HUES48 (cell line): ENCODE measurements at regions not wholly inside any gene's neighbourhood (a gene's known extent, or its start where the extent isn't known, plus 50 kb on each side); places are given as distances from the start of the nearest gene placed in this dataset.
"Not testable (repeated sequence)": the region's sequence is repeated elsewhere in the genome, so short reads cannot be mapped to it uniquely, and the experiment has no call there.

Experiments used
- H3K27ac ChIP-seq: one replicate; pipeline ENCODE4 v1.7.0; 2013; ENCODE audit warnings: low read depth, low read length, inconsistent platforms
- H3K27me3 ChIP-seq: 2 replicates; pipeline ENCODE4 v1.6.1; 2013; ENCODE audit warnings: mild to moderate bottlenecking, low read length; ENCODE audit not compliant: control insufficient read depth, insufficient read depth
- H3K36me3 ChIP-seq: 2 replicates; pipeline ENCODE4 v1.6.1; 2013; ENCODE audit warnings: low read length; ENCODE audit not compliant: control insufficient read depth, insufficient read depth
- H3K4me1 ChIP-seq: 2 replicates; pipeline ENCODE4 v1.6.1; 2013; ENCODE audit warnings: mild to moderate bottlenecking, low read length; ENCODE audit not compliant: control insufficient read depth, insufficient read depth
- H3K4me3 ChIP-seq: 2 replicates; pipeline ENCODE4 v1.5.1; 2013; ENCODE audit warnings: mild to moderate bottlenecking, low read depth, low read length
- H3K9ac ChIP-seq: 2 replicates; pipeline ENCODE4 v1.6.1; 2013; ENCODE audit warnings: mild to moderate bottlenecking, low read depth, low read length, moderate library complexity
- H3K9me3 ChIP-seq: 2 replicates; pipeline ENCODE4 v1.6.1; 2013; ENCODE audit warnings: low read length; ENCODE audit not compliant: control insufficient read depth, insufficient read depth

DNA sequence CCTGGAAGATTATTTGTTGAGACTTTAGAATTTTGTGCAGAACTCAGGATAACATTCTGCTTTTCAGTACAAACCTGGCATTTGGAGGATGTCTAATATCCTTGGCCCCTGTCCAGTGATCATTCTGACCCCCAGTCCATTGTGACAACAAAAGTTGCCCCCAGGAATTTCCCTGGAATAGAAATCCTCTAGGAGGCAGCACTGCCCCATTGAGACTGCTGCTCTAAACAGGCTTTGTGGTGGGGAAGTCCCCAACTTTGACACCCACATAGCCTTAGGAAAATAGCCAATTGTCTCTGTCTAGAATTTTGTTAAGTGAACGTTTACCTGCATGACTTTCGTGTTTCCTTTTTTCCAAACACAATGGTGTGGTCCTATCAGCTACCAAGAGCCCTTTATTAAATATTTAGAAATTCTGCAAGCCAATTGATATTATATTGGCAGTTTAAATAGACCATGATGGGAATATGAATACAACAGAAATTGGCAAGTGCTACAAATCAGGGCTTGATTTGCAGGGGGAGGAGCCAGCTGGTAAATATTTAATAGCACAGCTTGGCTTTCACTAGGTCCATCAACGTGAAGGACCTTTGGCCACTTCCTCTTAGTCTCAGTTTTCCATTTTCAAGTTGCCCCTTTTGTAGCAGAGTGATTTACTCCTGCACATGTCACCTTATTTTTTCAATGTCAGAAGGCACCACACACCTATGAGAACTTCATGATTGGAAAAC, 451.7 kb downstream of the EFNB2 start:
- H3K36me3 ChIP-seq = no peaks in the 10 kb centered on the region
- H3K27ac ChIP-seq = no peak overlapping the region
- H3K9me3 ChIP-seq = no peaks in the 10 kb centered on the region
- 0 out of 2 replicates have a peak, but pooled peaks cover 2% of the 10 kb centered on the region for H3K4me1 ChIP-seq
- H3K4me3 ChIP-seq = no peak overlapping the region
- H3K27me3 ChIP-seq = no peaks in the 10 kb centered on the region
- no peak overlapping the region for H3K9ac ChIP-seq

DNA sequence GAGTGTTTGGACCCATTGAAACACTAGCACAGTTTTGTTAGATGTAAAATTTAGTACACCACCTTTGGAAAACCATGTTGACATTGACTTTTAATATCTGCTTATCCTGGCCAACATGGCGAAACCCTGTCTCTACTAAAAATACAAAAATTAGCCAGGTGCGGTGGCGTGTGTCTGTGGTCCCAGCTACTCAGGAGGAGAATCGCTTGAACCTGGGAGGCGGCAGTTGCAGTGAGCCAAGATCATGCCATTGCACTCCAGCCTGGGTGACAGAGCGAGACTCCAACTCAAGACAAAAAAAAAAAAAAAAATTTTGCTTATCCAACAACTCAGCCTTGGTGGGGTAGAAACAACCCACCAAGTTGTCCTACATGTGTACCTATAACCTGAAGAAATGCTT, 454.2 kb downstream of the EFNB2 start:
- H3K4me1 ChIP-seq, H3K36me3 ChIP-seq, H3K27ac ChIP-seq, H3K27me3 ChIP-seq, H3K9me3 ChIP-seq, H3K4me3 ChIP-seq, H3K9ac ChIP-seq: not testable (repeated sequence)

DNA sequence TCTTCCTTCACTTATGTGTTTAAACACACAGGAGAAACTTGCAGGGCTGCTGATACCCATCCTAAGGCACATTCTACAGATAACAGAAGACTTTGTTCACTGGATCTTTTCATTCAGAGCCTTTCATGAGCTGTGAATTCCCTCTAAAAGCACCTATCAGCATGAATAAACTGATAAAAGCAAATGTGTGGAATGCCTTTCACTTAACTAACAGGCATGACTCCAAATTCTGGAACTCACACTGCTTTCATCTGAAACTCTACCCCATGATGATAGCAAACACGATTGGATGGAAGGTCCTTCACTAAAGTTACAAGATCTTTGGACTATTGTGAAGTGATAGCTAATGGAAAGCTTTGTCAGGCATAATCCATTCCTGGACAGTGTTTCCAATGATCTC, 457.3 kb downstream of the EFNB2 start:
- H3K9ac ChIP-seq = no peak overlapping the region
- no peaks in the 10 kb centered on the region for H3K27me3 ChIP-seq
- H3K4me1 ChIP-seq = peaks cover 6% of the 10 kb centered on the region; the same call in 1 of the 2 replicates
- no peak overlapping the region for H3K4me3 ChIP-seq
- H3K9me3 ChIP-seq = no peaks in the 10 kb centered on the region
- no peak overlapping the region for H3K27ac ChIP-seq
- H3K36me3 ChIP-seq = no peaks in the 10 kb centered on the region

- Histone ChIP-seq H3K9ac (no peak overlapping the region), H3K4me3 (no peak overlapping the region), H3K36me3 (no peaks in the 10 kb centered on the region), H3K27ac (no peak overlapping the region), H3K27me3 (no peaks in the 10 kb centered on the region), H3K4me1 (peaks cover 6% of the 10 kb centered on the region; the same call in 1 of the 2 replicates), H3K9me3 (no peaks in the 10 kb centered on the region)
These were observed 458.4 kb downstream of the EFNB2 start for GRCh38 chr13:106077017-106077416.

GRCh38 chr13:106072014-106072413, 463.4 kb downstream of the EFNB2 start:
- Histone ChIP-seq H3K4me1 (no peaks in the 10 kb centered on the region), H3K36me3 (no peaks in the 10 kb centered on the region), H3K27me3 (no peaks in the 10 kb centered on the region)

GRCh38 chr13:106063591-106064313, 471.7 kb downstream of the EFNB2 start:
- Histone ChIP-seq H3K27ac (no peak overlapping the region), H3K4me3 (no peak overlapping the region), H3K9ac (no peak overlapping the region), H3K4me1 (no peaks in the 10 kb centered on the region), H3K9me3 (no peaks in the 10 kb centered on the region), H3K27me3 (no peaks in the 10 kb centered on the region), H3K36me3 (no peaks in the 10 kb centered on the region)

More at GRCh38 chr13:106072014-106072413, 463.4 kb downstream of the EFNB2 start:
- no peak overlapping the region for H3K27ac ChIP-seq
- H3K9ac ChIP-seq = no peak overlapping the region
- no peak overlapping the region for H3K4me3 ChIP-seq
- H3K9me3 ChIP-seq = no peaks in the 10 kb centered on the region

DNA sequence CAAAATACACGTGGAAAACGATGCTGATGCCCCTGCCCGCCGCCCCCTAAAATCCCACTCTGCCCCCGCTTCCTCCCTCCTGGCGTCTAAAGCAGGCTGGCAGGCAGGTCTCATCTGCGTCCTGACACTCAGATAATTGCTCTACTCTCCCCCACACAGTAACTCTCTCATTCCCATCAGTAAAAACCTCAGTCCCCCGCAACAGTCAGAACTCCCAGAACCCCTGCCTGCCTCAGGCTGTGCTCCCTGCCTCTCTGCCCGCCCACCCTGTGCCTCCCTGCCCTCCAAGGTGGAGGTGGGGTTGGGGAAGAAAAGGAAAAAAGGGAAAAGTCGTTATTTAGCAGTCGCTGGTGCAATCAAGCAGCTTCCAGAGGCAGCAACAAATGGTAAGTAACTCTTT, 473.7 kb downstream of the EFNB2 start:
- Histone ChIP-seq H3K9ac (no peak overlapping the region), H3K36me3 (no peaks in the 10 kb centered on the region), H3K27me3 (no peaks in the 10 kb centered on the region), H3K27ac (no peak overlapping the region), H3K4me1 (no peaks in the 10 kb centered on the region), H3K4me3 (no peak overlapping the region), H3K9me3 (no peaks in the 10 kb centered on the region)

- Histone ChIP-seq H3K9me3 (no peaks in the 10 kb centered on the region), H3K4me1 (no peaks in the 10 kb centered on the region), H3K27ac (no peak overlapping the region), H3K4me3 (no peak overlapping the region), H3K36me3 (no peaks in the 10 kb centered on the region), H3K9ac (no peak overlapping the region), H3K27me3 (no peaks in the 10 kb centered on the region)
These were observed 478.6 kb downstream of the EFNB2 start for GRCh38 chr13:106056851-106057250.

GRCh38 chr13:106052200-106052767, 483.2 kb downstream of the EFNB2 start:
- Histone ChIP-seq H3K36me3 (no peaks in the 10 kb centered on the region), H3K9ac (no peak overlapping the region), H3K27me3 (no peaks in the 10 kb centered on the region), H3K4me3 (no peak overlapping the region), H3K9me3 (no peaks in the 10 kb centered on the region), H3K4me1 (no peaks in the 10 kb centered on the region), H3K27ac (no peak overlapping the region)

DNA sequence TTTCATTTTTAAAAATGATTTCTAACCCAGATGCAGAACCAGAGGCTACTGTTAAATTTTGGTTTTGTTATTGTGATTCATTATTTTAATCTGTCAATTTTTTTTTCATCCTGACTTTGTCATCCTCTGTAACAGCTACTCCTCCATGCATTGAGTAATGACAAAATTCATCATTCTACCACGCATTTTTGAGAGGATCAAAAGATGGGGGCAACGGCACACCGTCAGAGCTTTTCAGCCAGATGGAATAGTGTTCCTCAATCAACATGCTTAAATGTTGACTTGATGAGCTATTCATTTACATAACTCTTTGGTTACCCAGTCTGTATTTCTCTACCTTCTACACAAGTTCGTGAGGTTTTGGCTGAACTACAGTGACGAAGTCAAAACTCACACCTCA, 486.3 kb downstream of the EFNB2 start:
- H3K4me1 ChIP-seq = no peaks in the 10 kb centered on the region
- no peak overlapping the region for H3K9ac ChIP-seq
- no peaks in the 10 kb centered on the region for H3K36me3 ChIP-seq
- no peaks in the 10 kb centered on the region for H3K9me3 ChIP-seq
- no peak overlapping the region for H3K4me3 ChIP-seq
- no peaks in the 10 kb centered on the region for H3K27me3 ChIP-seq
- no peak overlapping the region for H3K27ac ChIP-seq

- Histone ChIP-seq H3K27ac (no peak overlapping the region), H3K4me3 (no peak overlapping the region), H3K9ac (no peak overlapping the region), H3K36me3 (no peaks in the 10 kb centered on the region), H3K27me3 (no peaks in the 10 kb centered on the region), H3K9me3 (no peaks in the 10 kb centered on the region), H3K4me1 (no peaks in the 10 kb centered on the region)
These were observed 487.1 kb downstream of the EFNB2 start for GRCh38 chr13:106048386-106048785.
